Naive thymus-derived CD4-positive, alpha-beta T cell (primary cell): ENCODE measurements at regions not wholly inside any gene's neighbourhood (a gene's known extent, or its start where the extent isn't known, plus 50 kb on each side); places are given as distances from the start of the nearest gene placed in this dataset.

Source experiments
- ATAC-seq: fragments of 150-1000 bp; cut with Tn5 transposase; 2 replicates; pipeline ENCODE4 v1.10.0; 2021; ENCODE audit warnings: mild to moderate bottlenecking, moderate library complexity
- CTCF ChIA-PET: fragments of 350-600 bp; sonication (Branson Sonifier 250); formaldehyde crosslinking; loops from one replicate; lab custom pipeline; 2021; ENCODE audit warnings: antibody characterized with exemption; lab: Charles Lee
- POLR2A ChIA-PET: fragments of 350-600 bp; sonication (Branson Sonifier 250); formaldehyde crosslinking; loops from one replicate; lab custom pipeline; 2021; ENCODE audit warnings: antibody characterized with exemption, inconsistent platforms; lab: Charles Lee
- DNase-seq, 9 donors: peaks; one replicate each; pipeline versions ENCODE4 v3.0.0 to v3.0.0-alpha.2; 2020 to 2022; ENCODE audit warnings: mixed read lengths in 1 of 9
- H3K27ac ChIP-seq: one replicate; pipeline ENCODE4 v1.7.0; 2013; ENCODE audit warnings: mild to moderate bottlenecking, low read depth, low read length, moderate library complexity
- H3K27me3 ChIP-seq, 2 donors: one replicate each; pipeline ENCODE4 v1.7.0; 2013; ENCODE audit warnings: low read length in 2 of 2, mild to moderate bottlenecking in 2 of 2, moderate library complexity in 2 of 2; ENCODE audit not compliant: control insufficient read depth in 2 of 2, insufficient read depth in 2 of 2
- H3K36me3 ChIP-seq, 3 experiments: 1 replicate in 2 of 3; 2 replicates in 1 of 3; pipeline ENCODE4 v1.7.0; 2013; ENCODE audit warnings: low read length in 3 of 3, mild to moderate bottlenecking in 3 of 3, moderate library complexity in 1 of 3; ENCODE audit not compliant: insufficient read depth in 3 of 3, control insufficient read depth in 2 of 3
- H3K4me1 ChIP-seq, 2 donors: one replicate each; pipeline ENCODE4 v1.7.0; 2013; ENCODE audit warnings: low read length in 2 of 2, mild to moderate bottlenecking in 2 of 2, moderate library complexity in 1 of 2; ENCODE audit not compliant: control insufficient read depth in 2 of 2, insufficient read depth in 2 of 2
- H3K4me3 ChIP-seq: 2 replicates; pipeline ENCODE4 v1.7.0; 2013; ENCODE audit warnings: mild to moderate bottlenecking, low read length
- H3K9me3 ChIP-seq, 3 experiments: 1 replicate in 2 of 3; 2 replicates in 1 of 3; pipeline ENCODE4 v1.7.0; 2013; ENCODE audit warnings: low read length in 3 of 3; ENCODE audit not compliant: control insufficient read depth in 2 of 3
- H3K27ac Mint-ChIP-seq, 9 donors: one replicate each; pipeline ENCODE4 v1.8.0; 2020 to 2022; ENCODE audit warnings: mixed read lengths in 9 of 9, mild to moderate bottlenecking in 8 of 9, moderate library complexity in 5 of 9, inconsistent platforms in 2 of 9
- H3K27me3 Mint-ChIP-seq, 5 donors: one replicate each; pipeline ENCODE4 v1.8.0; 2021 to 2022; ENCODE audit warnings: mixed read lengths in 5 of 5, mild to moderate bottlenecking in 1 of 5
- H3K36me3 Mint-ChIP-seq, 5 donors: one replicate each; pipeline ENCODE4 v1.8.0; 2020 to 2022; ENCODE audit warnings: mixed read lengths in 5 of 5, mild to moderate bottlenecking in 3 of 5, inconsistent platforms in 1 of 5
- H3K4me1 Mint-ChIP-seq, 7 donors: one replicate each; pipeline ENCODE4 v1.8.0; 2020 to 2022; ENCODE audit warnings: mixed read lengths in 7 of 7, mild to moderate bottlenecking in 3 of 7, inconsistent platforms in 1 of 7
- H3K4me3 Mint-ChIP-seq, 10 donors: one replicate each; pipeline ENCODE4 v1.8.0; 2020 to 2022; ENCODE audit warnings: mild to moderate bottlenecking in 10 of 10, mixed read lengths in 10 of 10, moderate library complexity in 6 of 10, inconsistent platforms in 2 of 10
- H3K9me3 Mint-ChIP-seq, 11 donors: one replicate each; pipeline ENCODE4 v1.8.0; 2020 to 2022; ENCODE audit warnings: mixed read lengths in 11 of 11, mild to moderate bottlenecking in 4 of 11, inconsistent platforms in 1 of 11, moderate library complexity in 1 of 11
- intact Hi-C, 2 donors: fragments of 100-400 bp; cut with micrococcal nuclease; formaldehyde crosslinking; loops; one replicate each; pipeline ENCODE4 v1.15.1; 2023

- DNase-seq: no peak
- H3K27me3 ChIP-seq: no peaks in the 10 kb centered on the region
- no peak for ATAC-seq
- POLR2A ChIA-PET: no interaction called here
- no peaks in the 10 kb centered on the region for H3K4me1 ChIP-seq
- Mint-ChIP-seq H3K27me3 (peaks cover 0 to 5% (median 0%) of the 10 kb centered on the region in 5 donors), H3K4me3 (no peak overlapping the region), H3K9me3 (peaks cover 0 to 8% (median 0%) of the 10 kb centered on the region in 11 donors), H3K36me3 (no peaks in the 10 kb centered on the region), H3K27ac (no peak overlapping the region), H3K4me1 (no peaks in the 10 kb centered on the region)
- CTCF ChIA-PET: no interaction called here
- no peaks in the 10 kb centered on the region for H3K9me3 ChIP-seq
- intact Hi-C loops: no loop called here
- no peak overlapping the region for H3K27ac ChIP-seq
- no peak overlapping the region for H3K4me3 ChIP-seq
- H3K36me3 ChIP-seq: no peaks in the 10 kb centered on the region
These were observed 469.0 kb upstream of the BRINP1 start for GRCh38 chr9:119838210-119838609.

- Mint-ChIP-seq H3K4me3 (no peak overlapping the region), H3K27ac (no peak overlapping the region), H3K9me3 (peaks cover 0 to 8% (median 0%) of the 10 kb centered on the region in 11 donors), H3K27me3 (peaks cover 0 to 6% (median 0%) of the 10 kb centered on the region in 5 donors), H3K36me3 (no peaks in the 10 kb centered on the region), H3K4me1 (no peaks in the 10 kb centered on the region)
- no peak for ATAC-seq
- intact Hi-C loops: no loop called here
- H3K9me3 ChIP-seq: no peaks in the 10 kb centered on the region
- H3K4me3 ChIP-seq: no peak overlapping the region
- no peaks in the 10 kb centered on the region for H3K4me1 ChIP-seq
- no peaks in the 10 kb centered on the region for H3K27me3 ChIP-seq
- H3K36me3 ChIP-seq: no peaks in the 10 kb centered on the region
- POLR2A ChIA-PET: no interaction called here
- DNase-seq: no peak
- H3K27ac ChIP-seq: no peak overlapping the region
- CTCF ChIA-PET: no interaction called here
These were observed 466.8 kb upstream of the BRINP1 start for GRCh38 chr9:119836036-119836435.

- Mint-ChIP-seq H3K27ac (no peak overlapping the region), H3K27me3 (peaks cover 0 to 6% (median 0%) of the 10 kb centered on the region in 5 donors), H3K9me3 (peaks cover 0 to 8% (median 0%) of the 10 kb centered on the region in 11 donors), H3K4me3 (no peak overlapping the region), H3K36me3 (no peaks in the 10 kb centered on the region), H3K4me1 (no peaks in the 10 kb centered on the region)
- no peaks in the 10 kb centered on the region for H3K36me3 ChIP-seq
- no peak overlapping the region for H3K27ac ChIP-seq
- no peaks in the 10 kb centered on the region for H3K27me3 ChIP-seq
- POLR2A ChIA-PET: no interaction called here
- DNase-seq: no peak
- H3K9me3 ChIP-seq: no peaks in the 10 kb centered on the region
- CTCF ChIA-PET: no interaction called here
- no peak overlapping the region for H3K4me3 ChIP-seq
- intact Hi-C loops: no loop called here
- ATAC-seq: no peak
- H3K4me1 ChIP-seq: no peaks in the 10 kb centered on the region
These were observed 464.9 kb upstream of the BRINP1 start for GRCh38 chr9:119834064-119834620.

- no peaks in the 10 kb centered on the region for H3K27me3 ChIP-seq
- Mint-ChIP-seq H3K27me3 (peaks cover 0 to 8% (median 4%) of the 10 kb centered on the region in 5 donors), H3K27ac (no peak overlapping the region), H3K9me3 (peaks cover 0 to 8% (median 0%) of the 10 kb centered on the region in 11 donors), H3K36me3 (no peaks in the 10 kb centered on the region), H3K4me3 (no peak overlapping the region), H3K4me1 (no peaks in the 10 kb centered on the region)
- intact Hi-C loops: no loop called here
- H3K9me3 ChIP-seq: no peaks in the 10 kb centered on the region
- no peak for ATAC-seq
- no peaks in the 10 kb centered on the region for H3K36me3 ChIP-seq
- no peak overlapping the region for H3K27ac ChIP-seq
- POLR2A ChIA-PET: no interaction called here
- DNase-seq: no peak
- no peaks in the 10 kb centered on the region for H3K4me1 ChIP-seq
- no peak overlapping the region for H3K4me3 ChIP-seq
- CTCF ChIA-PET: no interaction called here
These were observed 462.1 kb upstream of the BRINP1 start for GRCh38 chr9:119831309-119831708.

GRCh38 chr9:119829748-119830147, 460.5 kb upstream of the BRINP1 start:
- Histone ChIP-seq H3K36me3 (no peaks in the 10 kb centered on the region), H3K27ac (no peak overlapping the region), H3K9me3 (no peaks in the 10 kb centered on the region), H3K4me3 (no peak overlapping the region), H3K4me1 (no peaks in the 10 kb centered on the region), H3K27me3 (no peaks in the 10 kb centered on the region)
- DNase-seq (no peak), ATAC-seq (no peak)
- ChIA-PET CTCF (no interaction called here), POLR2A (no interaction called here)
- H3K4me3 Mint-ChIP-seq: no peak overlapping the region
- intact Hi-C loops: no loop called here
- peaks cover 0 to 8% (median 4%) of the 10 kb centered on the region in 5 donors for H3K27me3 Mint-ChIP-seq
- no peak overlapping the region for H3K27ac Mint-ChIP-seq
- peaks cover 0 to 6% (median 0%) of the 10 kb centered on the region in 11 donors for H3K9me3 Mint-ChIP-seq
- no peaks in the 10 kb centered on the region for H3K4me1 Mint-ChIP-seq
- H3K36me3 Mint-ChIP-seq: no peaks in the 10 kb centered on the region

- no peaks in the 10 kb centered on the region for H3K36me3 ChIP-seq
- Mint-ChIP-seq H3K4me1 (no peaks in the 10 kb centered on the region), H3K27me3 (peaks cover 0 to 8% (median 4%) of the 10 kb centered on the region in 5 donors), H3K36me3 (no peaks in the 10 kb centered on the region), H3K4me3 (no peak overlapping the region), H3K27ac (no peak overlapping the region), H3K9me3 (peaks cover 0 to 5% (median 0%) of the 10 kb centered on the region in 11 donors)
- CTCF ChIA-PET: no interaction called here
- intact Hi-C loops: no loop called here
- H3K4me1 ChIP-seq: no peaks in the 10 kb centered on the region
- DNase-seq (no peak), ATAC-seq (no peak)
- no peaks in the 10 kb centered on the region for H3K9me3 ChIP-seq
- POLR2A ChIA-PET: no interaction called here
- no peaks in the 10 kb centered on the region for H3K27me3 ChIP-seq
- H3K4me3 ChIP-seq: no peak overlapping the region
- H3K27ac ChIP-seq: no peak overlapping the region
These were observed 460.0 kb upstream of the BRINP1 start for GRCh38 chr9:119829186-119829585.

- Mint-ChIP-seq H3K27me3 (peaks cover 0 to 8% (median 0%) of the 10 kb centered on the region in 5 donors), H3K27ac (no peak overlapping the region), H3K36me3 (no peaks in the 10 kb centered on the region), H3K9me3 (peaks cover 0 to 5% (median 0%) of the 10 kb centered on the region in 11 donors), H3K4me3 (no peak overlapping the region), H3K4me1 (no peaks in the 10 kb centered on the region)
- Histone ChIP-seq H3K36me3 (no peaks in the 10 kb centered on the region), H3K4me1 (no peaks in the 10 kb centered on the region), H3K9me3 (no peaks in the 10 kb centered on the region), H3K27me3 (no peaks in the 10 kb centered on the region), H3K27ac (no peak overlapping the region), H3K4me3 (no peak overlapping the region)
- ChIA-PET CTCF (no interaction called here), POLR2A (interaction anchor here (0.6 kb wide), 1 partner anchor 22 kb away, joined by 3 read pairs; no protein-coding TSS in a partner anchor)
- DNase-seq (no peak), ATAC-seq (no peak)
- intact Hi-C loops: no loop called here
These were observed 458.3 kb upstream of the BRINP1 start for GRCh38 chr9:119827526-119827925.
